OCI-LY3 (cell line): ENCODE measurements at regions not wholly inside any gene's neighbourhood (a gene's known extent, or its start where the extent isn't known, plus 50 kb on each side); places are given as distances from the start of the nearest gene placed in this dataset.

Experiments used
- CTCF ChIP-seq: fragments of 200-600, 300-600 bp; sonication (generic); IDR thresholded peaks from 2 replicates; pipeline ENCODE4 v1.5.1; 2014; ENCODE audit warnings: antibody characterized with exemption, low read length, low read depth
- EZH2phosphoT487 ChIP-seq: fragments of 200-600 bp; shearing (Covaris generic); IDR thresholded peaks from 2 replicates; pipeline ENCODE4 v1.6.1; 2018; ENCODE audit warnings: antibody characterized with exemption, mixed run types, low read depth

GRCh38 chr18:43933177-43933576 lies 655.9 kb upstream of the SYT4 start:
- TF ChIP-seq CTCF (no peak), EZH2phosphoT487 (no peak)
